GM10248 (cell line): ENCODE measurements at regions not wholly inside any gene's neighbourhood (a gene's known extent, or its start where the extent isn't known, plus 50 kb on each side); places are given as distances from the start of the nearest gene placed in this dataset.
"Not testable (repeated sequence)": the region's sequence is repeated elsewhere in the genome, so short reads cannot be mapped to it uniquely, and the experiment has no call there.

Experiments
- CTCF ChIA-PET: fragments of 300-600 bp; sonication (Branson Sonifier 250); formaldehyde crosslinking; extraction: SDS; loops from one replicate; lab custom pipeline; 2021; ENCODE audit warnings: antibody characterized with exemption; lab: Yijun Ruan, JAX
- POLR2A ChIA-PET: fragments of 350-650 bp; sonication (Branson Sonifier 250); formaldehyde crosslinking; extraction: SDS; loops from one replicate; lab custom pipeline; 2020; ENCODE audit warnings: antibody characterized with exemption; lab: Yijun Ruan, JAX
- DNase-seq: peaks from one replicate; pipeline ENCODE4 v3.0.0; 2012; ENCODE audit errors: extremely low spot score
- CTCF ChIP-seq: IDR thresholded peaks from 2 replicates; pipeline ENCODE4 v1.5.1; 2012; ENCODE audit warnings: mild to moderate bottlenecking, low read depth; ENCODE audit errors: extremely low read depth, missing control alignments, control extremely low read depth

DNA sequence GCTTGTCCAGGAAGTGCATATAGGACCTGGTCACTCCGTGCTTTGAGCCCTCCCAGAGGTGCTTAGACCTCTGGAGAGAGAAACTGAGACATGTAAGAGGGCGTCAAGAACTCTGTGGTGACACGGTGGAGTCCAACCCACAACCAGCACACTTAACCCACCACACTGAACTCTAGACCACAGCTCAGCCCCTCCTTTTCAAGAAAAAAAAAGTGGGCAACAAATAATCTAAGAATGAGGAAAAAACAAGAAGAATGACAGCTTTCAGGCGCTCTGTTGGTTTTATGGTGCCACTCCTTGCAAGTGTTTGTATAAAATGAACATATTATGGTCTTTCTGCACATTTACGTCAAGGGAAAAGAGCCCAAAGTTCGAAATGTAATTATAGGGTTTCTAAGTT is 50.2 kb upstream of the SNAPC3 start:
- no peak for TF ChIP-seq CTCF
- CTCF ChIA-PET, result interaction anchor here (1.3 to 2.3 kb wide), 2 partner anchors 11 to 269 kb away, joined by 3 to 5 read pairs; no protein-coding TSS in a partner anchor

DNA sequence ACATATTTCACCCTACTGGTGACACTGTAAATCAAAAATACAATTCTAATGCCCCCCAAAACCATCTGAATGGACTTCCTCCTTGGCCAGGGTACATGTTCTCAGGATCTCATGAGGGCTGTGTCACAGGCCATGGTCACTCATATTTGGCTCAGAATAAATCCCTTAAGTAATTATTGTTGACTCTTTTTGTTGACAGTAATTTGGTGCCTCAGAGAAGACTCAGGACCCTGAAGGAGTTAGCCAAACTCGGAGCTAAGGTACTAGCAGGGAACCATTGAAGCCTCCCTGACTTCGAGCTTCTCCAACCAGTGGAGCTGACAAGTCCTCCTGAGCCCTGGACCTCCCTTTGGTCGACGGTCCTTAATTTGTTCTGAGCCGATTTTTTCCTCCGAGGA is 51.2 kb upstream of the SNAPC3 start:
- ChIA-PET CTCF (interaction anchor here (1.3 kb wide), 1 partner anchor 268 kb away, joined by 3 read pairs; no protein-coding TSS in a partner anchor), POLR2A (no interaction called here)
- TF ChIP-seq CTCF, result no peak
- no peak for DNase-seq

More for the DNA sequence above, 50.2 kb upstream of the SNAPC3 start:
- POLR2A ChIA-PET, result no interaction called here
- no peak for DNase-seq

DNA sequence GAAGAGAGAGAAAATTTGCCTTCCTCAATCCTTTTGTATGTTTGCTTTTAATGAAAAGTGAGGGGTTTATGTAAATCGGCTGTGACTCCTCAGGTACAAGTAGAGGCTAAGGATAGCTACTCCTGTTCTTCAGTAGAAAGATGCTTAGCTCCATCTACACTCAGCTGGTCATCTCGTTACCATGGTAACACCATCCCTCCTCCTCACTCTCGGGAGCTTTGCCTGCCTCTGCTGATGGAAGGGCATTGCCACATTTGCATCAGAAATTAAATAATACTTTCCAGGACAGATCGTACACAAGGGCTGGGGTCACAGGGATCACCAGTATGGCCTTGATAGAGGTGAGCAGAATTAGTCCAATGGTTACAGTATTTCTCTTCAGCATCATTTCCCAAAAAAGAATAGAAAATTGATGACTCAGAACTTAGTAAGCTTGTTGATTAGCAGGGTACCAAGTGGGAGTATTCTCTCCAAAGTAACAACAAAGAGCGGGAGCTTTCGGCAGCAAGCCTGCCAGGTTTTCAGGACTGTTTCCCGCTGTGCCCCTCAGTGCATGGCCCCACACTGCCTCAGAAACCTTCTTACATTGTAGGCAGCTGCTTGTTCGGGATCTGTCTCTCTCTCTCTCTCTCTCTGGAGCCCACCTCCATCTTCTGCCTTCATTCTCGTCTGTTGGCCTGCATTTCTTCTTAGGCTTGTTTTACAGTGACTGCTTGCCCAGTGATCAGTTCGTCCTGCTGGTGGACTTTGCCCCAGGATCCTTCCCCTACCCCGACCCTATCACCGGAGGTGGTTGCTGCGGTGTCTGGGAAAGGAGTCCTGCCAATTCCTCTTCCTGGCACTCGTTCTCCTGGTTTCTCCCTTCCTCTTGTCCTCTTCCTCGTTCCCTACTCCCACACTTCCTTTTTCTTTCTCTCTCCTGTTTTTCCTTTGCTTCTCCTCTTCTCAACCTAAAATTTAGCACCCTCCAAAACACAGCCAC is 51.9 kb upstream of the SNAPC3 start:
- no peak for TF ChIP-seq CTCF
- ChIA-PET POLR2A (no interaction called here), CTCF (interaction anchor here (0.9 to 1.3 kb wide), 3 partner anchors 9 to 231 kb away, joined by 3 to 6 read pairs (median 3); no protein-coding TSS in a partner anchor)
- no peak for DNase-seq

GRCh38 chr9:15369871-15370270 is 52.8 kb upstream of the SNAPC3 start:
- CTCF ChIA-PET, result interaction anchor here (0.9 to 1.3 kb wide), 3 partner anchors 8 to 232 kb away, joined by 3 to 6 read pairs (median 3); no protein-coding TSS in a partner anchor
- TF ChIP-seq CTCF, result no peak
- POLR2A ChIA-PET, result no interaction called here
- DNase-seq, result no peak

DNA sequence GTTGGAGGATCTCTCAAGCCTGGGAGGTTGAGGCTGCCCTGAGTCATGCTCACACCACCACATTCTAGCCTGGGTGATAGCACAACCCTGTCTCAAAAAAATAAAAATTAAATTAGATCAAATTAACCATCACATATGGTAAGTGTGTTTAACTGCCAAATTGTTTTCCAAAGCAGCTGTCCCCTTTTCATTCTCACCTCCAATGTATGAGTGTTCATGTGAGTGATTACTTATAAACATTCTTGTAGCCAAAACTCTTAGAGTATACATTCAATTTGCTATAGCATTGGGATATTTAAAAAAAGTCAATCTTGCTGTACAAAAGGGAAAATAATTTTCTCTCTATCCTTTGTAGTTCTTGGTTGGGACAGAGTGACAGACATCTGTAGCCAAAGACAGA is 53.4 kb upstream of the SNAPC3 start:
- CTCF ChIA-PET, result no interaction called here

DNA sequence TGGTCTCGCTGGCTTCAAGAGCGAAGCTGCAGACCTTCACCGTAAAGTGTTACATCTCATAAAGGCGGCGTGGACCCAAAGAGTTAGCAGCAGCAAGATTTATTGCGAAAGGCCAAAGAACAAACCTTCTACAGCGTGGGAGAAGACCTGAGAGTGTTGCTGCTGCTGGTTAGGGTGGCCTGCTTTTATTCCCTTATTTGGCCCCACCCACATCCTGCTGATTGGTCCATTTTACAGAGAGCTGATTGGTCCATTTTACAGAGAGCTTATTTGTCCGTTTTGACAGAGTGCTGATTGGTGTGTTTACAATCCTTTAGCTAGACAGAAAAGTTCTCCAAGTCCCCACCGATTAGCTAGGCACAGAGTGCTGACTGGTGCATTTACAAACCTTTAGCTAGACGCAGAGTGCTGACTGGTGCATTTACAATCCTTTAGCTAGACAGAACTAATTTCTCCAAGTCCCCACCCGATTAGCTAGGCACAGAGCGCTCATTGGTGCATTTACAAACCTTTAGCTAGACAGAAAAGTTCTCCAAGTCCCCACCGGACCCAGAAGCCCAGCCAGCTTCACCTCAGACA is 57.6 kb upstream of the SNAPC3 start:
- DNase-seq, POLR2A ChIA-PET: not testable (repeated sequence)
- CTCF ChIA-PET, result interaction anchor here (1.3 kb wide), 1 partner anchor 9 kb away, joined by 3 read pairs; no protein-coding TSS in a partner anchor

More for the DNA sequence above, 53.4 kb upstream of the SNAPC3 start:
- no peak for DNase-seq
- TF ChIP-seq CTCF, result no peak
- POLR2A ChIA-PET, result no interaction called here
